NCI-H187 (cell line): ENCODE measurements at regions not wholly inside any gene's neighbourhood (a gene's known extent, or its start where the extent isn't known, plus 50 kb on each side); places are given as distances from the start of the nearest gene placed in this dataset.
"Not testable (repeated sequence)": the region's sequence is repeated elsewhere in the genome, so short reads cannot be mapped to it uniquely, and the experiment has no call there.

Experiments used
- DNase-seq, 2 experiments: peaks; one replicate each; lab custom pipeline; 2025; lab: John Stamatoyannopoulos, UW

DNA sequence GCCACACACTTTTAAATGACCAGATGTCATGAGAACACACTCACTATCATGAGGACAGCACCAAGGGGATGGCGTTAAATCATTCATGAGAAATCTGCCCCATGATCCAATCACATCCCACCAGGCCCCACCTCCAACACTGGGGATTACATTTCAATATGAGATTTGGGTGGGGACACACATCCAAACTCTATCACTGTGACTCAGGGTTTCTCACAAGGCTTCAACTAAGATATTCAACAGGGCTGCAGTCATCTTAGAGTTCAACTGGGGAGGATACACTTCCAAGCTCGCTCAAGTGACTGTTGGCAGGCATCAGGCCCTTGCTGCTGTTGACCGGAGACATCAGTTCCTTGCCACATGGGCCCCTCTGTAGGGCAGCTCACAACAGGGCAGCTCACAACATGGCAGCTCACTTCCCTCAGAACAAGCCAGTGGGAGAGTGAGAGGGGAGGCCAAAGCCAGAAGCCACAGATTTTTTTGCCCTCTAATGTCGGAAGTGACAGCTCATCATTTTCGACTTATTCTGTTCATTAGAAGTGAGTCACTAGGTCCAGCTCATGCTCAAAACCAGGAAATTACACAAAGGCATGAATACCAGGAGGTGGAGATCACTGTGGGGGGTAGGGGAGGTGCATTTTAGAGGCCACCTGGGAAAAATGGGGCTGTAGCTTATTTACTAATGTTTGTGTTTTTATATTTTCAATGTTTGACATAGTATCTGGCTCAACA is 50.8 kb upstream of the PTHLH start:
- DNase-seq = no peak

DNA sequence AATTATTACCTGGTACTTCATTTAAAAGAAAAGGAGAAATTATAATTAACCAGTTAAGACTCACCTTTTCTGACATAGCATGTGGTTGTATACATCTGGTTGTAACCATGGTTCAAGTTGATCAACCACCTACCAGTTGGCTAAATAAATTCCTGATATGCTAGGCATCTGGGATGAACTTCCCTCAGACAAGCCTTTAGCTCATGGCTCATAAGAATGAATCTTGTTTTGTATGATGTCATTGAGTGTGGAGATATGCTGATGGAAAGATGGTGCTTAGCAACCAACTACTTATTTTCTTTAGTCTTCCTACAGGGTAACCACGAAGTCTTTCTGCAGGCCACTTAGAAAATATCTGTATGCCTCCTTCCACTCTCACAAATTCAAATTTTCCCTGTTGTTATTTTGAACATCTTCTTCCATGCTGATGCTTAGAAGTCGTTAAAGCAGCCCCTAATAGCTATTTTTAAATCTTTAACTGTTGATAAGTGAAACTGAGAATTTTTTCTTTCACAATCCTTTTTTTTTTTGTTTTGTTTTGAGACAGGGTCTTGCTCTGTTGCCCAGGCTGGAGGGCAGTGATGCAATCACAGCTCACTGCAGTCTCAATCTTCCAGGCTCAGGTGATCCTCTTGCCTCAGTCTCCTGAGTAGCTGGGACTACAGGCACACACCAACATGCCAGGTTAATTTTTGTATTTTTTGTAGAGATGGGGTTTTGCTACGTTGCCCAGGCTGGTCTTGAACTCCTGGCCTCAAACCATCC is 51.9 kb upstream of the PTHLH start:
- DNase-seq = no peak

DNA sequence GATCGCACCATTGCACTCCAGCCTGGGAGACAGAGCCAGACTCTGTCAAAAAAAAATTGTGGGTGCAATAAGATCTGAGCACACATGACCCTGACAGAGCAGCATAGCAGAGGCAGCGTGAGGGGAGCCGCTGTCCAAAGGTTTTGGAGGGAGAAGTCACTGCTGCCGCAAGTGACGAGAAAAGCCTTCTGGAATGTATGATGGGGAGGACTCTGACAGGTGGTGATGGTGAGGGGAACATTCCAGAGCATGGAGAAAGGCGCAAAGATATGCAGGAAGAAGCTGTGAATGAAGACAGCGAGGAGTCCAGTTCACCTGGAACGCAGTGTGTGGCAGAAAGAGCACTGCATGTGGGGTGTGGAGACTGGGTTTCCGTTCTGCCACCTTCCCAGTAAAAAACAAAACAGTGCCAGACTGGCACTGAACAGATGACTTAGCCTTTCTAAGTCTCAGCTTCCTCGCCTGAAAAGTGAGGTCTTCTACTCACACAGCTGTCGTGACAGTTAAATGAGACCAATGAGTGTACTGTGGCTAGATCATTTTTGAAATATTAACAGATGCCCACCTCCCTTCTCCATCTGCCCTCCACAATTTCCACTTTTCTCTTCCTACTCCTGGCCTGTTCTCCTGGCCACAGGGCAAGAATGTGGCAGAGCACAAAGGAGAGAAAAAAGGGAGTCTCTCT is 53.4 kb upstream of the PTHLH start:
- DNase-seq = no peak

DNA sequence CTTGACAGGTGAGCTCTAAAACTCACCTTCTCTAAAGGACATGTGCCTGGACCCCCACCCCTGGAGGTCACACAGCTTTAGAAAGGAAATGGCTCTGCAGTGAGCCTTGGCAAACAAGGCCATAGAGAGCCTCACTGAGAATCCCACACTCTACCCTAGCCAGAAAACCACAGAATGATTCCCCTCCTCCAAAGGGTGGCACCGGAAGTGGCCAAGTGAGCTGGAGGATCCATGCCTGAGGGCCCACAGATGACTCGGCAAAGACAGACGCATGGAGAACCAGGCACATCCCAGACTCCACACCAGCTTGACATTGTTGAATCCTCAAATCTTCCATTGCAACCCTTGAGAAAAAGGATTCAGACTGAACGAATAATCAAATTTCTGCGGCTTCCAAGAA is 54.2 kb upstream of the PTHLH start:
- DNase-seq = peak in 1 of 2 experiments; percentile 23

DNA sequence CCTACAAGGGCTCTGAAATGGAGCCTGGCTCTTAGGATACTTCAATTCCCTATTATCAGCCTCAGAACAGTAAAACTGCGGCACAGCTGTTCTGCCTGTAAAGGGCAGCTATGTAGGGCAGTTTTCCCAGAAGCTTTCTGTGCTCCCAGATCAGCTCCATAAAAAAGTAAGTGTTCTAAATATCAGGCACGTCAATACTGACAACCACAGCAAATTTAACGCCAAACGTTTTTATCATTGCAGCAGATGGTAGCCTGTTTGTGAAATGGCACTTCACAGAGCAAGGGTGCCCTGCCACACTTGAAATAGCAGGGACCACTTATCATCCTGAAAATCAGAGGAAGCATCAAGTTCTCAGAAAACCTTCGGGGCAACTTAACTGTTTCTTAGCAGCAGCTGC is 54.8 kb upstream of the PTHLH start:
- DNase-seq = peak; percentile 13 to 66

DNA sequence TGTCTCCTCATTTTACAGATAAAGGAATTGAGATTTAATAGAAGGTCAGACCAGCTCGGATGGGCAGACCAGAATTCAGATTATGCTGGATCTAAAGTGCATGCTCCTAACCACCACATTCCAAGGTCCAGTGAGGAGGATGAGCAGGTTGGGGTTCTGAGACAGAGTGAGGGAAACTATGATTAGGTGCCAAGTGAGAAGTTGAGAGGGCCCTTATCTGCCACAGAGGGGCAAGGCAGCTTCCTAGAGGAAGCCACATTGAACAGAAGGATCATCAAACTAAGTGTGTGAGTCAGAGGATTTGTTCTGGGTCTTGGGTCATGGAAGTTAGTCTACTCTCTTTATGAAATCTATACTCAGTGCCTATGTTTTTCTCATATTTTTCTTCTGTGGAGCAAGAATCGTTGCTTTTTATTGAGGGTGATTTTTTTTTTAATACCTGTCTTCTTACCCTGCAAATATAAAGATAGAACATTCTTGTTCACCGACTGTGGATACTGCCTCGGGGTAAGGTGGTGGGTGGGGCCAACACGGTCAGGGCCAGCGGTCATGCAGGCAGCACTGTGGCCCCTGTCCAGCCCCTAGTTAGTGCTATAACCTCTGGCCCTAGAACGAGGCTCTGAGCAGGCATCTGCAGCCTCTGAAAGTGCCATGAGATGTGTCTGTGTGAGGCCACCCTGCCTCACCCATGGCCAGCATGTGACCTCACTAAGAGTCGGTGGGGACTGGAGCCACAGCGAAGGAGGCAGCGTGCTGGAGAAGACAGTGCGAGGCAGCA is 55.6 kb upstream of the PTHLH start:
- no peak for DNase-seq

DNA sequence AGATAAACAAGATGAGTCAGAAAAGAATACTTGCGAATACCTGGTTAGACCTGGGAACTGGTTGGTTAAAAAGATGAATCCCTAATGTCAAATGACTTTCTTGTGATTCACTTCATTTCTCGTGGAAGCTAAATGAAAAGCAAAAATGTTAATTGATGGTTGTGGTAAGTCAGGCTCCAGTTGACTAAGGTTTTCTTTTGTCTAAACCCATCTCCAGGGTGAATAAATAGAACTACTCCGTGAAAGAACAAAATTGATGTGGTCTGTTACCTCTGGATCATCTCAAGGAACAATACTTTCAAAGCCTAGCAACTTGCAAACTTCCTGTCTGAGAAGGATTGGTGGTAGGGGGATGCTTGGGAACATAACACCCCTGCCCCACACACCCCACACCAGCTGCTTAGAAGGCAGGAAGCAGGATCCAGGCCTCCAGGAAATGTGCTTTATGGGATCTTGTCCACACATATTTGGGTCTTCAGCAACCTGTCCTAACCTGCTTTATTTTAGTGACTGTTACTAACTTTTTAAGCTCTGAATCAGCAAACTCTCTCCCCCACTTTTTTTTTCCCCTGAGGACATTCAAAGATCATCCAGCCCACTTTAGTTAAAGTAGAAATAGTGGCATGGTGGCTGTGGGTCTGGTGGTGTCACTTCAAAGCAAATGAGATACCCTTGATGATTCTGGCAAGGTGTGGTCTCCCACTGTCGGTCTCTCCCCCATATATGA is 60.4 kb upstream of the PTHLH start:
- no peak for DNase-seq

DNA sequence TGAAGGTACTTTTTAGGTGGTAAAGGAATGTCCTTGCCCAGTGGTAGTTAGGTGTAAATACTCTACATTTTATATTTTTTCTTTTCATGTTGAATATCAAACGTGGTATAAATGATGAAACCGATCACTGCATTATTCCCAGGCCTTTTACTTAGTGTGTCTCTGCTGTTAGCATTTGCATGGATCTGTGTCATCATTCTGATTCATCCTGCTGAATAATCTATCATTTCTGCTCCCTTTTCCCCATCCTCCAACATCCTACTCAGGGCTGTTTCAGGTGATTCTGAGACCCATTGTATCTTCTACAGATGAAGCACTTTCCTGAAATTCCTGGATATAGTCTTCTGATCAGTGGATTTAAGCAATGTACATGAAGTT is 61.0 kb upstream of the PTHLH start:
- DNase-seq = no peak

DNA sequence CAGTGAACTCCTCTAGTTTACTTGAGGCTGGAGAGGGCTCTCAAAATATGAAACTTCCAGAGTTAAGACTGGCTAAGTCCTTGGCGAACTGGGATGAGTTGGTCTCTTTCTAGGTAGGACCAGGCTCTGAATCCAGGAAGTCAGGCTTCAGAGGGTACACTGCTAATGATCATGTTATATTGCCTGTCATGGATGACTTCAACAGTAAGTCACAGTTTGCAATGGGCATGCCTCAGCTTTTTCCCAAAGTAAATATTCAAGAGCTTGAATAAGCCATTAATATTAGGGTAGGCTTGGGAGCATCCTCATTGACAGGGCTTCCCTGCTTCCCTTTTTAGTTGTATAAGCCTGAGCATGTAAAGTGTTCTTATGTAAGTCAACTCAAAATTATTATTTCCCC is 61.7 kb upstream of the PTHLH start:
- DNase-seq = no peak

DNA sequence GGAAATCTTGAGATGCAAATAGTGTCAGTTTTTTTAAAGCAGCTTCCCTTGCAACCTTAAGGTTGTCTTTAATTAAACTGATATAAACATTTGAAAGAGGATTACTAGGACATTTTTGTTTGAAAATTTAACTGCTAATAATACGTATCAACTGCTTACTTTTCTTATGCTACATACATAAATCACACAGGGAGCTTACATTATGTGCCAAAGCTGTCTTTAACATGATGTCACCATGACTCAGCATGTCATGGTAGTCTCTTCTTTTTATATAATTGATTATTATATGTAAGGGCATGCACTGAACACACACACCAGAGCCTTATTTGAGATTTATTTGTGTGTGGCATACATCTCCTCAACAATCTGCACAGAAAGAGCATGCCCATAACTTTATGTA is 63.0 kb upstream of the PTHLH start:
- no peak for DNase-seq

DNA sequence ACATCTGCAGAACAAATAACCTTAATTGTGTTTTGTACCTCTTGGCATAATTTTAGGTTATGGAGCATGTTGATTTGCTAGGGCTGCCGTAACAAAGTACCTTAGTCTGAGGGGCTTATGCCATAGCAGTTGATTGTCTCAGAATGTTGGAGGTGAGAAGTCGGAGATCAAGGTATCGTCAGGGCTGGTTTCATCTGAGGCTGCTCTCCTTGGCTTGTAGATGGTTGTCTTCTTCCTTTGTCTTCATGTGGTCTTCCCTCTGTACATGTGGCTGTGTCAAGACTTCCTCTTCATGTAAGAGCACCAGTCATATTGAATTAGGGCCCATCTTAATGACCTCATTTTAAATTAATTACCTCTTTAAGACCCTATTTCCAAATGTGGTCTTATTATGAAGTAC is 64.4 kb upstream of the PTHLH start:
- DNase-seq = no peak

DNA sequence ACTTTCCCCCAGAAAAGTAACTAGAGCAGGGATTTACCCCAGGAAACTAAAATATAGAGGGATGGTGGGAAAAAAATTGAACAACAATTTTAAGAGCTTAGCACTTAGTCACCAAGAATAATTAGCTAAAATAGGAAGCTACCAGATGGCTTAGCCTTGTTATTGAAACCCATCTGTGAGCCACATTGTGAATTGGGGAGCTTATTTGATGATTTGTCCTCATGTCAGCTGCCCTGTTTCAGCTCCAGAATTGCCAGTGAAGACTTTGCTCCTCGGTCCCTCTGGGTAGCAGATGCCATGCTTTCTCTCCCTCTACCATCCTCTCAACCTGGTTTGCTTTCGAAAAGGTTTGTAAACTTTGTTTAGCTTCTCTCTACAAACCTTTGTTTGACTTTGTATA is 67.7 kb upstream of the PTHLH start:
- no peak for DNase-seq

DNA sequence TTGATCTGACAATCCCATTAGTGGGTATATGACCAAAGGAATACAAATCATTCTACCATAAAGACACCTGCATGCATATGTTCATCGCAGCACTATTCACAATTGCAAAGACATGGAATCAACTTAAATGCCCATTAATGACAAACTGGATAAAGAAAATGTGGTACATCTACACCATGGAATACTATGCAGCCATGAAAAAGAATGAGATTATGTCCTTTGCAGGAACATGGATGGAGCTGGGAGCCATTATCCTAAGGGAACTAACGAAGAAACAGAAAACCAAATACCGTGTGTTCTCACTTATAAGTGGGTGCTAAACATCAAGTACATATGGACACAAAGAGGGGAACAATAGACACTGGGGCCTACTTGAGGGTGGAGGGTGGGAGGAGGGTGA is 74.1 kb upstream of the PTHLH start:
- DNase-seq = not testable (repeated sequence)

DNA sequence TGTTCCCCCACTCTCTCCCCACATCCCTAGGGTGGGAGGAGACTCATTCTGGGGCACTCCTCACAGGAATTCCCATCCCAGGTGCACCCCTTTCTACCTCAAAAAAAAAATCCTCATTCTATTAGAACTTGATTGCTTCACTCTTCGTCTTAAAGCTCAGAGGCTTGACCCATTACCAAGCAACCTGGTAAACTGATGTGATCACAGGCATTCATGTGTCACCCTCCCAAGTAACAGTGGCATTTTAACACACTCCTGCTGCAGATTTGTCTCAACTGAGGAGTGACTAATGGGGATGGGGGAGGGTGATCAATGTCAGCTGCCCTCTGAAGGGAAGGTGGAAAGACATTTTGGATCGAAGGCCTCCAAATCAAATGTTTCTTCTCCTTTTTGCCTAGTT is 78.1 kb upstream of the PTHLH start:
- no peak for DNase-seq

DNA sequence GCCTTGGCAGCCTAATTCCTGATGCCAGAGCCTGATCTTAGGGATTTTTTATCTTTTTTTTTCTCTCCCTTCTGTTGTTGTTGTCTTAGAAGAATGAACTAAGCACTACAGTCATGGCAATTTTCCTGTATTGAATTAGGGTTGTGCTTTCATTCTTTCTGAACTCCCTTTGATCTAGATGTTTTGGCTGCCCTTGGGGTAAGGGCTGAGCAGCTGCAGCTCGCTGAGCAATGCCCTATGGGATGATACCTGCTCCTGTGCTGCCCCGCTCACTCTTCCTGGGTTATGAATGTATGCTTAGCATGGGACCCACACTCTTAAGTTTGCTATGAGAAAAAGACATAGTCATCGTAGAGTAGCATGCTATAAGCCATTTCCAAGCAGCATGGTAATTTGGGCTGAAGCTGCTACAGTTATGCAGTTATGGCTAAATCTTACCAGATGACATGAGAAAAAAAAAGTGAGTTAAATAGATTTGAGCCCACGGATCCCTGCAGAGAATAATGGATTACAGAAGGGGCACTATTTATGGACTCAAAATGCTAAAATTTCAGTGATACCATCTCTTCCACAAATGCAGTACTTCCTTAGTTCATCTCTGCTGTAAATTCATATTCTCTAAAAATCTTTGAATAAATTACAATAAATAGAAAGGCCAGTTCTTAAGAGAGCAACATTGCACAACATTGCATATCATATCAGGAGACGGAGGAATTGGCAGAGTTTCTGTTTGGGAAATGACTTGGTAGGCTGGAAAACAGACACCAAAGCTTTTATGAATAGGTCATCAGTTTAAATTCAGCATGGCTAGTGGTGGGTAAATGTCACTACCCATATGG is 79.2 kb upstream of the PTHLH start:
- no peak for DNase-seq

DNA sequence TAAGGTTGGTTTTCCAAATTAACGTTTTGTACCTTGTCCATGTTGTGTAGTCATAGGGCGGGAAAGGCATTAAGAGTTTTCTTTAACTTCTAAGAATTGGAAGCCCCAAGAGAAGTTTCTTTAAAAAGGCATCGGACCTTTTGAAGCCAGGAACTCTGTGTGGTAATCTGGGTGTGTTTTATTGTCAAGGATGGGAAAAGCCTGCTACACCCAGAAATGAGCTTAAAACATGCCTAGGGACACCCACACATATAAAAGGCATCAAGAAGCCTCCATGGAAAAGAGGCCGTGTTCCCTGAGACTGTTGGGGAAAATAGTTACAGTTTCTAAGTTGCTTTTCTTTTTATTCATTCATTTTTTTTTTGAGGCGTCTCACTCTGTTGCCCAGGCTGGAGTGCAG is 81.0 kb upstream of the PTHLH start:
- no peak for DNase-seq

DNA sequence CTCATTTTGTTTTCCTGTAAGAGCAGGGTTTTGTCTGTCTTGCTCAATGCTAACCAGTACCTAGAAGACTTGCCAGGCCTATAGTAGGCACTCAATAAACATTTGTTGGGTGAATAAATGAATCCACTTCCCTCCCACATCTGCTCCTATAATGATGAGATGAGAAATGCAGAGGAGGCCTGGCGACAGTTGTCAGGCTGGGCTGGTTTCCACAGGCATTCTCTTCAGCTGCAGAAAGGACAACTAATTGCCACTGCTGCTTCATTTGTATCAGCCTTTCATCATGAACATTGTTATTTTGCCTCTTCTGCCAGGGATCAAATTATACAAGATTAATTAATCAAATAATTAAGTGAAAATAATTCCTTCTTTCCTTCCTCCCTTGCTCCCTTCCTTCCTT is 82.0 kb upstream of the PTHLH start:
- DNase-seq = no peak

DNA sequence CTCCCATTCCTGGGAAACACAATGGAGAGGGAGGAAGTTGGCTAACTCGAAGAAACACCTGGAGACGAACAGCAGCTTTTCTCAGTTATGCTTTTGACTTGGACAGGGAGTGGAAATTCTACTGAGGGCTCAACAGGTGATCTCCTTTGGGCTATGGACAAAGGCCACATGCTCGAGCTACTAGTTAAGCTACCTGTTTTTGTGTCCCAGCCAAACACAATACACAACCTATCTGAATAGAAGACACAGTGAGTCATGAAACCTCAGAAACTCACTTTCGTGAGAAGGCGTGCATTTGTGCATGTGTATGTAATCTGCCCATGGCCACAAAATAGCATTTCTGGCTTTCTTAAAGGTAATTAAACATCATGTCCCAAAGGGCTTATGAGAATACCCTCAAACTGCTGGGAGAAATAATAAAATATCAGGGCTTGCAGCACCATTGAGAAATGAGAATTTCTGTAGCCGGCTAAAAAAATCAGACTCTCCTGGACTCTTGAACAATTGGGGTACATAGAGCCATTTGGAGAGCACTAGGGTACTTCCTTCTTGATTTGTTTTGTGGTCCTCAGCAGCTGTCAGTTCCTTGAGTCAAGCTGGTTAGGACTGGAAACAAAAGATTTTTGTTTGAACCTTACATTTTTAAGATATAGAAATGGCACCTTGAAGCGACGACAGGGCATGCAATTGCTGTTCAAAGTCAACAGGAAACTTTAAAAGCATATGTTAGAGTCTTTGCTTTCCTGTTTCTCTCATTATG is 85.5 kb upstream of the PTHLH start:
- no peak for DNase-seq

DNA sequence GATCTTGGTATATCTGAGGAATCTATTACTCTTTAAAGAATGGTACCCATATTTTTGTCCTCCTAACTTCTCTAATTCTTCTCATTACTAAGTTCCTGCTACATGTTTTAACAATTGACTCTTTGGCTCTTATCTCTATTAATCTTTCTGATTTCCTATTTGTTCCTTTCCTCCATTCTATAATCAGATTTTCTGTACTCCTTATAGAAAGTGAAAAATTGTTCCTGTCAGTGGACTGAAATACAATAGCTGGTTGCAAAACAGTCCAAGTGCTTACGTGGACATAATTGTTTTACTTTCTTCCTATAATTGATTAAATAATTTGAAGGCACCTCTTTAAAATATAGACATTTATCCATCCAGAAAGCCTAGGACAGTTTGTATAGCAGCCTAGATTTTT is 86.7 kb upstream of the PTHLH start:
- no peak for DNase-seq

DNA sequence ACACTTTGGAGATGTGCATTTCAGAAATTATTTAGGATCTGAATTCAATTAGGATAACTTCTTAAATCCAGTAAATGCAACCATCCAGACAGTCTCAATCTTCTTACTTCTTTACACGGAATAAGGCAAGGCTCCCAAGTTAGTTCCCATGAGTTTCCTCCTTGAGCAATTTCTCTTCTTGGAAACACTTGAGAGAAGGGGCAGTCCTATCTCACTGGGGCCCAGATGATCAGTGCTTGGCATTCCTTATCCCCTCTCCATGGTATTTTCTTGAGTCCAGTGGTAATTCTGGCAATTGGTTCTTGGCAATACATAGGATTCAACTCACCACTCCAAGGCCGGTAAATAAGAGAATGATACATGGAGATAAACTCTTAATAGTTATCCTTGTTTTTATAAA is 87.1 kb upstream of the PTHLH start:
- no peak for DNase-seq
